Hematopoietic multipotent progenitor cell treated with erythropoietin and hydrocortisone succinate and interleukin-3 and kit ligand, for 8 days (in vitro differentiated cells): ENCODE measurements at regions not wholly inside any gene's neighbourhood (a gene's known extent, or its start where the extent isn't known, plus 50 kb on each side); places are given as distances from the start of the nearest gene placed in this dataset.

Experiments
- DNase-seq: peaks from one replicate; pipeline ENCODE4 v3.0.0-alpha.2; 2015

DNA sequence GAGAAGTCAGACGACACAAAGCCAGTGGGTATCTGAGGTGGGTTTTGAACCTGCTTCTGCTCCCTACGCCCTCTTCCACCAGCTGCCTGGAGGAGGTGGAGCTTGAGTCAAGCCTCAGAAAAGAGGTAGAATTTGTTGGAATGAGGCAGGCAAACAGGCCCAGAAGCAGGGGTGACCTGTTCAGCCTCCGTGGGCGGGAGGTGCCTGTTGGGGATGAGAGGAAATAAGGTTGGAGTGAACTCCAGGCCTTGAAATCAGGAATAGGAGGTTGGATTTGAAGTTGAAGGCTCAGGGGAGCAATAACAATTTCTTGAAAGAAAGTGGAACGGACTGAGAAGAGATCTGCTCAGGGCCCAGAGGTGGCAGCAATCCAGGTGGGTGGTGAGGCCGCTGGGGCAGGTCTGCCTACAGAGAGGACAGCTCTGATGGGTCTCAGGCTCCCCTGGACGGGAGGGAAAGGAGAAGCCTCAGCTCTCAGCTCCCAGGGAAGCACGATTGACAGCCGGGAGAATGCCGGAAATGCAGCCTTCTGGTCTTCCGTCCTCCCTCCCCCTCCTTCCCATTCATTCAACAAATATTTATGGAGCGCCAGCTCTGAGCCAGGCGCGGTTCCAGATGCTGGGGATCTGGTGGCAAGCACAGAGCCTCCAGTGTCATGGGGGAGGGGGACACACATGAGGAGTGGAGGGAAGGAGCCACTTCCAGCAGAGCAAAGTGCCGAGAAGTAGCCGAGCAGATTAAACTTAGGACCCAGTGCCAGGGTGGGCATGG lies 61.9 kb upstream of the CIBAR2 start:
- DNase-seq, result no peak

GRCh38 chr16:85174871-85175723 lies 62.8 kb upstream of the CIBAR2 start:
- no peak for DNase-seq

GRCh38 chr16:85175724-85176233 lies 63.5 kb upstream of the CIBAR2 start:
- no peak for DNase-seq

DNA sequence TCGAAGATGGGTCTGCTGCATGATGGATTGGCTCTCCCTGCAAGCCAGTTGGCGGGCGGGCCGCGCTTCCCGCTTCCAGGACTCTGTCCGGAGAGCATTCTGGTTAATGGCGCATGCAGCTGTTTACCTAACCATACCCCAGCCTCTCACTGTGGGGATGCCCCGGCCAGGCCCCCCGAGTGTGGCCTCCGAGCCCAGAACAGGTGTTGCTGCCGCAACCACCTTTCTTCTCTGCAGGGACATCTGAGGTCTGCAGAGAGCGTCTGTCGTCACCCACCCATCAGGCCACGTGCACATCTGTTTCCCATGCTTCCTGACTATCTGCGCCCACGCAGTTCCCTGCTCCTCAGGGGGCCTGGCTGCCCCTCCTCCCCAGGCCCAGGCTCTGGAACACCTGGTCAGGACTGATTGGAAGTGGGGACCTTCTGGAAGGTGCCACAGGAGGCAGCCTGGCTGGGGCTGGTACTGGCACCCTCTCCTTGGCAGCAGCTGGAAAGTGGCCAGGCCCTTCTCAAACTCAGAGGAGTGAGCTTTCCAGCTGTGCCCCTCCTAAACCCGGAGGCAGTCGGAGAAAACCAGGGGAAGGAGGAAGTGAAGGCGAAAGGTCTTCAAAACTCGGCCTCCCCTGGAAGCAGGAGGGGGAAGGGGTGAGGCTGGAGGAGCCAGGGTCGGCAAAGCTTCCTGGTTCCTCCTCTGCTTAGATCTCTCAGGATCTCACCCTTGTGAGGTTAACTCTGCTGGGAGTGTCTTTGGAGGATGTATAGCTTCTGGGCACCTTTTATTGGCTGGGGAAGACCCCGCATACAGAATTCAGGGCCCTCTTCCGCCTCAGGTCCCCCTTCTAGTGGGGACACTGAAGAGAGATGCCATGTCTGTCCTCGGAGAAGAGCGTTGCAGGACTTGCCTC lies 64.5 kb upstream of the CIBAR2 start:
- no peak for DNase-seq

DNA sequence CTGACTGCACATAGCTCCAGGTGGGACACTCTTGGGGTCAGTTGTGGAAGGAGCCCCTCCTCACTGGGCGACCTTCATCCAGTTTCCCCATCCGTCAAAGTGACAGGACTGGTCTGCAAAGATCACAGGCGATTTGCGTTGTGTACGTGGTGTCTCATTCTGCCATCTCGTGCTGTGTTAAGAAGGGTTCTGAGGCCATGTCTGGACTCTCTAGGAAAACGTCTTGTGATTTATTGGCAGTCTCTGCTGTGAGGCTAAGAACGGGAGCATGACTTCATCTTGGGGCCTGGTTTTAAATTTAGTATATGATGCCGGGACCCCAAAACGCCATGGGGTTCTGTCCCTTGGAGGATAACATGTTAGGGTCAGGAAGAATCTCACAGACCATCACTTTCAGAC lies 65.2 kb upstream of the CIBAR2 start:
- no peak for DNase-seq

GRCh38 chr16:85178006-85178591 lies 65.8 kb upstream of the CIBAR2 start:
- DNase-seq, result no peak

GRCh38 chr16:85178596-85178995 lies 66.3 kb upstream of the CIBAR2 start:
- DNase-seq, result no peak

- DNase-seq, result no peak
These were observed 67.2 kb upstream of the CIBAR2 start for GRCh38 chr16:85179344-85180046.

DNA sequence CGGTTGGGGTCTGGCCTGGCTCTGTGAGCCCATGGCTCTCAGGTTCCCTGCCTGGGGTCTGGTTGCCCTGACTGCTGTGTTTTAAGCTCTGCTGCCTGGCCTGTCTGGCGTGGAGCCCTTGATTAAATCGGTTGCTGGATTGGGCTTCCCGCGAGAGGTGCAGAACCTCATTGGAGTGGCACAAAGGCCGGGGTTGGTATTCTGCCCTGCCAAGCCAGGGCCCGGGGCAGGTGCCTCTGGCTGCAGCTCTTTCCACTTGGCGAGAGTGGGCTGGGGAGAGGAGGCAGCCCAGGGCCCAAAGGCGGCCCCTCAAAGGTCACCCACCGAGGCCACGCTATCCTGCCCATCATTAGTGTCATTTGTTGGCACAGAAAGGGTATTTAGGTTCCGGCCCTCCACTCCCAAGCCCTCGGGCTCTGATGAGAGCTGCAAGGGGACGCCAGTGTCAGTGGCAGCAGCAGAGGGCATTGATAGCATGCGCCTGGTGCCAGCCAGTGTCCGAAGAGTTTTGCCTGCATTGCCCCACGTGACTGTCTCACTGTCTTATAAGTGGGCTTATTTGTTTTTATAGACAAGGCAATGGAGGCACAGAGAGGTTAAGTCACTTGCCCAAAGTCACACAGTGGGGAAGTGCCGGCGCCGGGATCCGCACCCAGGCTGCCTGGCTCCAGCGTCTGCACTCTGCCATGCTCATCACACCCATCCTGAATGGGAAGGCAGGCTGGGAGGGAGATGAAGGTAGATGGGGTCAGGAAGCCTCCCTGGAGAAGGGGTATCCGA lies 68.0 kb upstream of the CIBAR2 start:
- no peak for DNase-seq

- DNase-seq, result no peak
These were observed 68.8 kb upstream of the CIBAR2 start for GRCh38 chr16:85180827-85181738.

GRCh38 chr16:85181739-85182129 lies 69.5 kb upstream of the CIBAR2 start:
- no peak for DNase-seq

- DNase-seq, result no peak
These were observed 70.0 kb upstream of the CIBAR2 start for GRCh38 chr16:85182286-85182685.

DNA sequence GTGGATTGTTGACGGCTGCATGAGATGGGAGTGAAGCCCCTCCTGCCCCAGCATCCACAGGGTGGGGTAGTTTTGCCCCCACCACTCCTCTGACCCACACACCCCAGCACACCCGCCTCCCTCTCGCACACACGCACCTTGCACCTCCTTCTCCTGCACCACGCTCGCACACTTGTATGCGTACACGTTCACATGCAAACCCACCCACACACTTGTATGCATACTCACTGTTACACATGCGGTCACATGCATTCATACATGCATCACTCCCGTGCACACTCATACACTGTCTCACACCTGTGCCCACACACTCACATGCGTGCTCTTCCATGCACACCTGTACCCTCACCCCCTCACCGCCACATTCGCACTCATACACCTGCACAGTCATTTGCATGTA lies 70.5 kb upstream of the CIBAR2 start:
- DNase-seq, result no peak

GRCh38 chr16:85183564-85183963 lies 71.3 kb upstream of the CIBAR2 start:
- DNase-seq, result no peak

GRCh38 chr16:85184404-85184803 lies 72.1 kb upstream of the CIBAR2 start:
- no peak for DNase-seq

- no peak for DNase-seq
These were observed 73.2 kb upstream of the CIBAR2 start for GRCh38 chr16:85185303-85186100.

DNA sequence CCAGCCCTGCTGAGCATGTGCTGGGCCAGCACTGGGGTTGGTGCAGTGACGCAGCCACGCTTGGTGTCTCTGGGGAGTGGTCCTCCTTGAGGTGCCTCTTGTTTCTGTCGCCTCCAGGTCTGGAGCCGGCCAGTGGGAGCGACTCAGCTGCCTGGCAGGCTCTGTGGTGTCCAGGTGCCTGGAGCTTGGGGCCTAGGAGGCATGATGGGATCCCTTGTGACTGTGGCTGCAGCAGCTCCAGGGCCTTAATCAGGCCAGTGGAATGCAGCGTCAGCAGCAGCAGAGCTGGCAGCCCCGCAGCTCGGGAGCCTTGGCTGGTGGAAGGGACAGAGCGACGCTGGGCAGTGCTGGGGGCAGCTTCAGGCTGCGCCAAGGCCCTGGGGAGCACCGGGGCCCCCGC lies 74.7 kb upstream of the CIBAR2 start:
- DNase-seq, result no peak

DNA sequence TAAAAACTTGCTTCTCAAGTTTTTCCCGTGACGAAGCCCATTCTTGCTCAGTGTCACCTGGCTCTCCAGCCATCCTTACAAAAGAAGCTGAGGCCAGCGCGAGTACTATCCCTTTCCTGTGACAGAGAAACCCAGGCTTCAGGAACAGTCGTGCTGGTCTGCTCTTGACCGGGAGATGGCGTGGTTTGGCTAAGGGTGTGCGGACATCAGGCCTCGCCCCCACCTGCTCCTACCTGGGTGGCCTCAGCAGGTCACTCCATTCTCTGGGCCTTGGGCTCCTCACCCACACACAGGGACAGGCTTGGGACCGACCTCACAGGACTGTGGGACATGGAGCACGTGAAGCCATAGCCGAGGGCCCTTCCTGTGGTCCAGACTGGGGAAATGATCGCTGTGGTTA lies 75.2 kb upstream of the CIBAR2 start:
- DNase-seq, result no peak

GRCh38 chr16:85187886-85188285 lies 75.6 kb upstream of the CIBAR2 start:
- DNase-seq, result no peak
